Caco-2 (cell line): ENCODE measurements at regions not wholly inside any gene's neighbourhood (a gene's known extent, or its start where the extent isn't known, plus 50 kb on each side); places are given as distances from the start of the nearest gene placed in this dataset.

ENCODE experiments used
- BruUV-seq: library from RNA; stranded (reverse); fragments of 400-500 nt; replicated peaks from 2 replicates; lab custom pipeline; 2021; lab: Mats Ljungman, UMichigan
- CTCF ChIA-PET: fragments of 300-600 bp; sonication (Branson Sonifier 250); formaldehyde crosslinking; loops from one replicate; lab custom pipeline; 2022; ENCODE audit warnings: antibody characterized with exemption; lab: Charles Lee
- POLR2A ChIA-PET: fragments of 300-600 bp; sonication (Branson Sonifier 250); formaldehyde crosslinking; loops from one replicate; lab custom pipeline; 2022; ENCODE audit warnings: antibody characterized with exemption; lab: Charles Lee
- DNase-seq, 2 experiments: peaks; one replicate each; pipeline versions ENCODE4 v3.0.0 to v3.0.0-alpha.2; 2020 to 2022
- H3K27me3 ChIP-seq: replicated peaks from 2 replicates; pipeline ENCODE4 v1.6.0; 2011; ENCODE audit warnings: low read length; ENCODE audit not compliant: control insufficient read depth, insufficient read depth
- H3K36me3 ChIP-seq: 2 replicates; pipeline ENCODE4 v1.5.1; 2011; ENCODE audit warnings: low read length; ENCODE audit not compliant: control insufficient read depth, insufficient read depth
- H3K4me1 ChIP-seq: fragments of 250-450 bp; sonication (Bioruptor Pico); 2 replicates; pipeline ENCODE4 v1.5.1; 2020; ENCODE audit warnings: mild to moderate bottlenecking
- H3K4me3 ChIP-seq: 2 replicates; pipeline ENCODE4 v1.5.1; 2011; ENCODE audit warnings: low read depth, mild to moderate bottlenecking, control low read depth, low read length
- H3K9me3 ChIP-seq: fragments of 250-450 bp; sonication (Bioruptor Pico); 2 replicates; pipeline ENCODE4 v1.5.1; 2020; ENCODE audit warnings: mild to moderate bottlenecking, moderate library complexity
- H3K27ac Mint-ChIP-seq: one replicate; pipeline ENCODE4 v1.8.0; 2022; ENCODE audit warnings: mixed read lengths; ENCODE audit not compliant: unreplicated experiment
- H3K27me3 Mint-ChIP-seq: one replicate; pipeline ENCODE4 v1.8.0; 2022; ENCODE audit warnings: mixed read lengths; ENCODE audit not compliant: insufficient read depth, unreplicated experiment
- H3K36me3 Mint-ChIP-seq: one replicate; pipeline ENCODE4 v1.8.0; 2022; ENCODE audit warnings: mild to moderate bottlenecking, mixed read lengths; ENCODE audit not compliant: insufficient read depth, unreplicated experiment
- H3K4me1 Mint-ChIP-seq: one replicate; pipeline ENCODE4 v1.8.0; 2022; ENCODE audit warnings: low read depth, mixed read lengths; ENCODE audit not compliant: unreplicated experiment
- H3K4me3 Mint-ChIP-seq: one replicate; pipeline ENCODE4 v1.8.0; 2022; ENCODE audit warnings: mild to moderate bottlenecking, moderate library complexity, mixed read lengths; ENCODE audit not compliant: unreplicated experiment
- H3K9me3 Mint-ChIP-seq: one replicate; pipeline ENCODE4 v1.8.0; 2022; ENCODE audit warnings: mixed read lengths; ENCODE audit not compliant: unreplicated experiment
- CTCF ChIP-seq, 2 experiments: fragments of 200-600 bp in 1 of 2; IDR thresholded peaks; 1 replicate in 1 of 2; 2 replicates in 1 of 2; pipeline versions ENCODE4 v1.5.1 to v1.8.0; 2011 to 2022; ENCODE audit warnings: antibody characterized with exemption in 1 of 2, control low read depth in 1 of 2, inconsistent platforms in 1 of 2, low read depth in 1 of 2, low read length in 1 of 2, mild to moderate bottlenecking in 1 of 2, moderate library complexity in 1 of 2; ENCODE audit not compliant: insufficient read depth in 1 of 2, severe bottlenecking in 1 of 2, unreplicated experiment in 1 of 2
- intact Hi-C: fragments of 100-400 bp; cut with micrococcal nuclease; formaldehyde crosslinking; loops from one replicate; pipeline ENCODE4 v1.10.0; 2022; ENCODE audit not compliant: unreplicated experiment

DNA sequence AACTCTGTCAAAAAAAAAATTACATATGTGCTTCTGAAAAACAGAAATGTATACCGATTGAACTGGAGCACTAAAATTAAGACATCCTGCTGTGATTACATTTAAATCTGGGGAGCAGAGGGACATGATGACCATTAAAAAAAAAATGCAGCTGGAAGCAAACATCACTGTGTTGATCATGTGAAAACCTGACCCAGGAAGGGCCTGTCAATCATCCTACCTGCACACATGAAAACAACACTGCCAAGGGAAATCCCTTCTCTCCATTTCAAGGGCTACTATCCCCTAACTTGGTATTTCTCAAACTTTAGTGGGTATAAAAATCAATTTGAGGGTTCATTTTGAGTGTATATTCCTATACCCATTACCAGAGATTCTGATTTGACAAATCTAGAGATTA, 719.9 kb upstream of the CBLB start:
- Mint-ChIP-seq H3K9me3 (no peaks in the 10 kb centered on the region), H3K4me3 (no peak overlapping the region), H3K27me3 (no peaks in the 10 kb centered on the region), H3K36me3 (no peaks in the 10 kb centered on the region), H3K27ac (no peak overlapping the region), H3K4me1 (no peaks in the 10 kb centered on the region)
- DNase-seq, result no peak
- Histone ChIP-seq H3K36me3 (no peaks in the 10 kb centered on the region), H3K4me3 (no peak overlapping the region), H3K27me3 (no peaks in the 10 kb centered on the region), H3K4me1 (no peaks in the 10 kb centered on the region), H3K9me3 (no peaks in the 10 kb centered on the region)
- no TSS peak for BruUV-seq
- intact Hi-C loops, result no loop called here
- no peak for TF ChIP-seq CTCF (IDR thresholded peaks at IDR 0.05; ENCODE audit: insufficient read depth in 1 of 2, low read depth in 1 of 2, low read length in 1 of 2, severe bottlenecking in 1 of 2, unreplicated experiment in 1 of 2)
- CTCF ChIA-PET, result no interaction called here
- POLR2A ChIA-PET, result no interaction called here

GRCh38 chr3:106589311-106589942, 720.6 kb upstream of the CBLB start:
- CTCF ChIA-PET, result no interaction called here

DNA sequence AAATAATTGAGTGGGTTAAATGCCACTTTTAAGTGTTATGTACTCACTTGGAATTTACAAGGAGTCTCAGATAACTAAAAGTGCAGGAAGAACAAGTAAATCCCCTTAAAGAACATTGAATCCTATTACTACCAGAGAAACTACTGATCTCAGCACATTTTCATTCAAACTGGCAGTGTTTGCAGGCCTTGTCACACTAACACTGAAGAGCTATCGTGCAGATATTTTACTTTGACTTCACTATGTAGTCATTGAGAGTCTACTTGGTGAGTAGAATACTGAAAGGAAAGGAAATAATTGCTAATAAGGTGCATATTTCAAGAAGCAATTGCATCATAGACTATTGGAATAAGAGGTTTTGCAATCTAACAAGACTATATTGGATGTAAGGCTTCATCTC, 721.4 kb upstream of the CBLB start:
- Mint-ChIP-seq H3K9me3 (no peaks in the 10 kb centered on the region), H3K4me1 (no peaks in the 10 kb centered on the region), H3K4me3 (no peak overlapping the region), H3K27ac (no peak overlapping the region), H3K27me3 (no peaks in the 10 kb centered on the region), H3K36me3 (no peaks in the 10 kb centered on the region)
- no peak for TF ChIP-seq CTCF (IDR thresholded peaks at IDR 0.05; ENCODE audit: insufficient read depth in 1 of 2, low read depth in 1 of 2, low read length in 1 of 2, severe bottlenecking in 1 of 2, unreplicated experiment in 1 of 2)
- BruUV-seq, result no TSS peak
- intact Hi-C loops, result no loop called here
- DNase-seq, result no peak
- POLR2A ChIA-PET, result no interaction called here
- Histone ChIP-seq H3K27me3 (no peaks in the 10 kb centered on the region), H3K36me3 (no peaks in the 10 kb centered on the region), H3K4me1 (no peaks in the 10 kb centered on the region), H3K4me3 (no peak overlapping the region), H3K9me3 (no peaks in the 10 kb centered on the region)
- CTCF ChIA-PET, result no interaction called here

More at GRCh38 chr3:106589311-106589942, 720.6 kb upstream of the CBLB start:
- intact Hi-C loops, result no loop called here
- Mint-ChIP-seq H3K4me3 (no peak overlapping the region), H3K36me3 (no peaks in the 10 kb centered on the region), H3K27ac (no peak overlapping the region), H3K27me3 (no peaks in the 10 kb centered on the region), H3K9me3 (no peaks in the 10 kb centered on the region), H3K4me1 (no peaks in the 10 kb centered on the region)
- POLR2A ChIA-PET, result no interaction called here
- Histone ChIP-seq H3K4me3 (no peak overlapping the region), H3K27me3 (no peaks in the 10 kb centered on the region), H3K9me3 (no peaks in the 10 kb centered on the region), H3K4me1 (no peaks in the 10 kb centered on the region), H3K36me3 (no peaks in the 10 kb centered on the region)
- DNase-seq, result no peak
- TF ChIP-seq CTCF (IDR thresholded peaks at IDR 0.05; ENCODE audit: insufficient read depth in 1 of 2, low read depth in 1 of 2, low read length in 1 of 2, severe bottlenecking in 1 of 2, unreplicated experiment in 1 of 2), result no peak
- BruUV-seq, result no TSS peak
